GM10266 (cell line): ENCODE measurements at regions not wholly inside any gene's neighbourhood (a gene's known extent, or its start where the extent isn't known, plus 50 kb on each side); places are given as distances from the start of the nearest gene placed in this dataset.
A peak's percentile ranks its signal among the peaks of the same experiment; 100 is the strongest.

ENCODE experiments used
- DNase-seq: peaks from one replicate; pipeline ENCODE4 v3.0.0; 2012; ENCODE audit errors: extremely low spot score
- TF ChIP-seq, protein P1 (sequence below): IDR thresholded peaks from 2 replicates; pipeline ENCODE4 v1.5.1; 2012; ENCODE audit warnings: mild to moderate bottlenecking, low read depth; ENCODE audit not compliant: control insufficient read depth, insufficient read depth; ENCODE audit errors: missing control alignments

DNA sequence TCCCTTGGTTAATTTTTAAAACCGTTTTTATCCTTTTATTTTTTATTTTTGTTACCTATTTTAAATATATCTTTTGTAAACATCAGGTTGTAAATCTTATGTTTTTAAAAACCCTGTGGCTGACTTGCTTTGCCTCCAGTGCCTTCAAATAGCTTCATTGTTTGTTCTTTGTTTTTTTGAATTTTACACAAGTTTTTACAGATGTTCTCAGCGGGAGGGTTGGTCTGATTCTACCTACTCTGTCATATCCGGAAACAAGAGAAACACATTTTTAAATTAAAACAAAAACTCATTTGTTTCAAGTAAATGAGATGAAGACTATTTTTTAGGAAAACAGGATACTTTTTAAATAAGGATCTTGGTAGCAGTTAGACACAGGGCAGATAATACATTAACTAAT is 129.0 kb upstream of the THRB start:
- DNase-seq: no peak

DNA sequence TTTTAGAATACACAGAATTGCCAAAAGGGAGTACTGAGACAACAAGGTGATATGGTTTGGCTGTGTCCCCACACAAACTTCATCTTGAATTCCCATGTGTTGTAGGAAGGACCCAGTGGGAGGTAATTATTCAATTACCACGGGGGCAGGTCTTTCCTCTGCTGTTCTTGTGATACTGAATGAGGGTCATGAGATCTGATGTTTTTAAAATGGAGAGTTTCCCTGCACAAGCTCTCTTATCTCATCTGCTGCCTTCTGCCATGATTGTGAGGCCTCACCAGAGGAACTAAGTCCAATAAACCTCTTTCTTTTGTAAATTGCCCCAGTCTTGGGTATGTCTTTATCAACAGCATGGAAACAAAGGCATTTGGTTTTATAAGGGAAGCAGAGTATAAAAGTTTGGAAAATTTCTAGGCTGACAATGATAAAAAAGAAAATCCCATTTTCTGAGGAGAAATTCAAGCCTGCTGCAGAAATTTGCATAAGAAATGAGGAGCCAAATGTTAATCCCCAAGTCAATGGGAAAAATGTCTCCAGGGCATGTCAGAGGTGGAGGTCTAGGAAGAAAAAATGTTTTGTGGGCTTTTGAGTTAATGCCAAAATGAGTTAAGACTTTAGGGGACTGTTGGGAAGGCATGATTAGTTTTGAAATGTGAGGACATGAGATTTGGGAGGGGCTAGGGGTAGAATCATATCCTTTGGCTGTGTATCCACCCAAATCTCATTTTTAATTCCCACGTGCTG is 130.5 kb upstream of the THRB start:
- no peak for DNase-seq
- TF ChIP-seq, protein P1, sequence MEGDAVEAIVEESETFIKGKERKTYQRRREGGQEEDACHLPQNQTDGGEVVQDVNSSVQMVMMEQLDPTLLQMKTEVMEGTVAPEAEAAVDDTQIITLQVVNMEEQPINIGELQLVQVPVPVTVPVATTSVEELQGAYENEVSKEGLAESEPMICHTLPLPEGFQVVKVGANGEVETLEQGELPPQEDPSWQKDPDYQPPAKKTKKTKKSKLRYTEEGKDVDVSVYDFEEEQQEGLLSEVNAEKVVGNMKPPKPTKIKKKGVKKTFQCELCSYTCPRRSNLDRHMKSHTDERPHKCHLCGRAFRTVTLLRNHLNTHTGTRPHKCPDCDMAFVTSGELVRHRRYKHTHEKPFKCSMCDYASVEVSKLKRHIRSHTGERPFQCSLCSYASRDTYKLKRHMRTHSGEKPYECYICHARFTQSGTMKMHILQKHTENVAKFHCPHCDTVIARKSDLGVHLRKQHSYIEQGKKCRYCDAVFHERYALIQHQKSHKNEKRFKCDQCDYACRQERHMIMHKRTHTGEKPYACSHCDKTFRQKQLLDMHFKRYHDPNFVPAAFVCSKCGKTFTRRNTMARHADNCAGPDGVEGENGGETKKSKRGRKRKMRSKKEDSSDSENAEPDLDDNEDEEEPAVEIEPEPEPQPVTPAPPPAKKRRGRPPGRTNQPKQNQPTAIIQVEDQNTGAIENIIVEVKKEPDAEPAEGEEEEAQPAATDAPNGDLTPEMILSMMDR: no peak

More for the DNA sequence above, 129.0 kb upstream of the THRB start:
- TF ChIP-seq, protein P1: no peak

DNA sequence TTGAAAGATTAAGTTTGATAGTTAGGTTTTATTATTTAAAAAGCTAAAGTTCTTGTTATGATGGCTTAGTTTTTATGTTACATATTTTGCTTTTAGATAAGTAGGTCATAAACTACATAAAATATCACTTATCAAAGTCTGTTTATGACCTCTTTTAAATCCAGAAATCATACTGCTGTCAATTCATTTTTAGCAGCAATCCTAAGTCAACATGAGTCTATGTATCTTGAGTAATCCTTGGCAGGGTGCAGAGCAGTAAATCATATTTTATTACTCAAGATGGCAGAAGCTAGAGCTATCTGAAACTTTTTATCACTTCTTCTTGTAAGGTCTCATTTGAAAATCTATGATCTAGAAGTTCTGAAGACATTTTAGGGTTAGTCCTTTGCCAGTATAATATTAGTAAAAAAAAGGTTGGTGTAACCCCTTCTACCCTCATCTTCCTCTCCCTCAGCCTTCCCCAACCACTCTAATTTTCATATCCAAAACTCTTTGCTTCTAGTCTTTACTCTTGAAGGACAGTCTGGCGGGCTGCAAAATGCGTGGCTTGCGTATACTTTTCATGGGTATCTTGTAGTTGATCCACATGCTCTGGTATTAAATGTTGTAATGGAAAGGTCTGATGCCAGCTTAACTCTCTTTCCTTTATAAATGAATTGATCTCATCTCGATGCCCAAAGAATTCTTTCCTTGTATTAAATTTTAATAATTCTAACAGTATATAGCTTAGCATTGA is 134.0 kb upstream of the THRB start:
- TF ChIP-seq, protein P1: no peak
- DNase-seq: no peak

DNA sequence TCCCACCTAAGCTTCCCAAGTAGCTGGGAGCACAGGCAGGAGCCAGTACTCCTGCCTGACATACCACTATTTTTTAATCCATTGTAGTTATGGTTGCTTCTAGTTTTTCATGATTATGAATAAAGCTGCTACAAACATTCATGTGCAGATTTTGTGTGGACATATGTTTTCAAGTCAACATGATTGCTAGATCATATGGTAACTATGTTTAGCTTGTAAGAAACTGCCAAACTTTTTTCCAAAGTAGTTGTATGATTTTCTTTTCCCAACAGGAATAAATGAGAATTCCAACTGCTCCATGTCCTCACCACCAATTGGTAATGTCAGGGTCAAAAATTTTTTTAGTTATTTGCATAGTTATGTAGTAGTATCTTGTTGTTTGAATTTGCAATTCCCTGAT is 136.8 kb upstream of the THRB start:
- TF ChIP-seq, protein P1: no peak
- DNase-seq: no peak

DNA sequence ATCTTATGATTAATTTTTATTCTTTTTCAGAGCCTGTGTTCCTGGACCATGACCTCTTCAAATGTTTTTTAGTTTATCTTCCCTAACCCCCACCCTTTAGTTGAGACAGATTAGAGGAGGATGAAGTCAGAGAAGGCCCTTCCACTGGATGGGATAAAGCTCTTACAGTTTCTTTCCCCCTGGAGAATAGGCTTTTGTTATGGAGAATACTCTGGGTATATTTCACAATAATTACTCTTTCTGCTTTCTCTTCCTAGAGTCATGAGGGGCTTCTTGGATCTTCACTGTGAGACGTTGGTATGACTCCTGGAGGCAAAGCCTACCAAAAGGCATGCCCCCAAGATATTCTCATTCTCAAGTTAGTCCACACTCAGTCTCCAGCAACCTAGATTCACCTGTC is 144.4 kb upstream of the THRB start:
- DNase-seq: no peak
- TF ChIP-seq, protein P1: no peak

DNA sequence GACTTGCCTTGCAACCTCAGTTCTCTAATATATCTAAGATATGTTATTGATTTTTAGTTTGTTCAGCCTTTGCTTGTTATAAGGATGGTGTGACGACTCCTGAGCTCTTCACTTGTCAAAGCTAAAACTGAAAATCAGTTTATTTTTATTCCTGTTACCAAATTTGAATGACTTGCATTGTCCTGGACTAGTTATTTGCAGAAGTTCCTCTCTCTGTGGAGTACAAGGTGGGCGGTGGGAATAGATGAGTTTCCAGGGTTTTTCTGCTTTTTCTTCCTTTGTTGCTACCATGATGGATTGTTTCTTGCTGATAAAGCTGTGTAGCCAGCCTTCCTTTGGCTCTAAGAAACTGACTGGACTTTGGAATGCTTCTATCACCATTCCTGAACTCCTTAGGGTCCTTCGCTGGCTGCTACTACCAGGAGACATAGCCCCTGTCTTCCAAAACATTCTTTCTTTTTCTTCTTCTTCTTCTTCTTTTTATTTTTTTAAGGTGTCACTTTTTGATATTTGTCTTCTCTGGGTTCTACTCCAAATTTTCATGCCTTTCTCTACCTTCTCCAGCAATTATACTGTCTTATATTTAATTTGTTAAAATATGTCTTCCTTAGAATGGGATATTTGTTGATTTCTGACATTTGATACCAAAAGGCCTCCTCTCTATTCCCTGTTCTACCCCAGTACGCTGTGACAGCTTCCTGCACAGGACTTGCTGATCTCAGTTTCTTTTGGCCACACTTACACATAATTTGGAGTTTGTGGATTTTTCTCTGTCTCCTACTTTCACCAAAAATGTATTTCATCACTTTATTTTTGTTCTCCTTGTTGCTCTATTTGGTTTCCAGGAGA is 145.1 kb upstream of the THRB start:
- DNase-seq: no peak
- TF ChIP-seq, protein P1: no peak

DNA sequence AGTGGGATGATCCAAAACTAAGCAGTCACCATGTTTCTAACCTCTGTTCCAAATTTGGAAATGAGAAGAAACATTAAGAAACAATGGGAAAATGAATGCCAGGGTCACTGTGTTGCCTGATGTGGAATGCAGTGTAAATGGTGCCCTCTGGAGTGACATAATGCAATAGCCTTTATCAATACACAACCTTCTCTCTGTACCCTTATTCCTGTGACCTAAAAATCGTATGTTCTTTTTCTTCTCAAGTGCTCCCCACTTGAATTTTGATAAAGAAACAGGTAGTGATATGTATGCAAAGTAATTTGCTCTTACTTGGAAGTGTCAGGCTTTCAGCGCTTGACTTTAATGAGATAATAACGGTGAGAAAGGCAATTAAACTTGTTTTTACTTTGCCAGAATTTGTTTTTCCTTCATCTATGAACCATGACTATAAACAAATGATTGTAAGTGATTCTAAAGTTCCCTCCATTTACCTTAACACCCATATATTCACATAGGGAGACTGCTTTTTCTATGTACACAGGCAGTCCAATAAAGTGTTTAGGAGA is 145.8 kb upstream of the THRB start:
- no peak for DNase-seq
- TF ChIP-seq, protein P1: peak; percentile 31
